Mesothelial cell of epicardium (in vitro differentiated cells): ENCODE measurements at regions not wholly inside any gene's neighbourhood (a gene's known extent, or its start where the extent isn't known, plus 50 kb on each side); places are given as distances from the start of the nearest gene placed in this dataset.

Experiments
- DNase-seq, 2 experiments: peaks; one replicate each; pipeline ENCODE4 v3.0.0; 2021; ENCODE audit warnings: low spot score in 2 of 2; ENCODE audit not compliant: unreplicated experiment in 2 of 2
- H3K27ac Mint-ChIP-seq: 2 replicates; pipeline ENCODE4 v1.8.0; 2021; ENCODE audit warnings: mixed read lengths
- H3K27me3 Mint-ChIP-seq: 2 replicates; pipeline ENCODE4 v1.8.0; 2021; ENCODE audit warnings: low read depth, mixed read lengths
- H3K36me3 Mint-ChIP-seq: 2 replicates; pipeline ENCODE4 v1.8.0; 2021; ENCODE audit warnings: mixed read lengths
- H3K4me1 Mint-ChIP-seq: 2 replicates; pipeline ENCODE4 v1.8.0; 2021; ENCODE audit warnings: mixed read lengths
- H3K4me3 Mint-ChIP-seq: 2 replicates; pipeline ENCODE4 v1.8.0; 2021; ENCODE audit warnings: mild to moderate bottlenecking, moderate library complexity, mixed read lengths
- H3K9me3 Mint-ChIP-seq: 2 replicates; pipeline ENCODE4 v1.8.0; 2021; ENCODE audit warnings: mixed read lengths
- TF ChIP-seq, protein P1 (sequence below): fragments of 200-600 bp; sonication (generic); IDR thresholded peaks from one replicate; pipeline ENCODE4 v1.5.0; 2021; ENCODE audit warnings: antibody characterized with exemption; ENCODE audit not compliant: unreplicated experiment

DNA sequence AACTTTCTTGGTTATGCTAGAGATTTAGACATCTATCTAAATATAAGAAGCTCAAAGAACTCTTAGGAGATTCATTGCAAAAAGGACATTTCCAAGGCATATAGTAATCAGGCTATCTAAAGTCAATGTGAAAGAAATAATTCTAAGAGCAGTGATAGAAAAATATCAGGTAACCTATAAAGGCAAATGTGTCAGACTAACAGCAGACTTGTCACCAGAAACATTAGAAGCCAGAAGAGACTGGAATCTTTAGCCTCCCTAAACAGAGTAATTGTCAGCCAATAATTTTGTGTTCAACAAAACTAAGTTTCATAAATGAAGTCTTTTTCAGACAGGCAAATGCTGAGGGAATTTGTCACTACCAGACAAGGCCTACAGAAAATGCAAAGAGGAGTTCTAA lies 122.0 kb upstream of the SCAF11 start:
- peaks cover 5% of the 10 kb centered on the region for H3K36me3 Mint-ChIP-seq
- peaks cover 39% of the 10 kb centered on the region for H3K9me3 Mint-ChIP-seq
- no peaks in the 10 kb centered on the region for H3K27me3 Mint-ChIP-seq
- no peak overlapping the region for H3K4me3 Mint-ChIP-seq
- no peak overlapping the region for H3K27ac Mint-ChIP-seq
- TF ChIP-seq, protein P1, sequence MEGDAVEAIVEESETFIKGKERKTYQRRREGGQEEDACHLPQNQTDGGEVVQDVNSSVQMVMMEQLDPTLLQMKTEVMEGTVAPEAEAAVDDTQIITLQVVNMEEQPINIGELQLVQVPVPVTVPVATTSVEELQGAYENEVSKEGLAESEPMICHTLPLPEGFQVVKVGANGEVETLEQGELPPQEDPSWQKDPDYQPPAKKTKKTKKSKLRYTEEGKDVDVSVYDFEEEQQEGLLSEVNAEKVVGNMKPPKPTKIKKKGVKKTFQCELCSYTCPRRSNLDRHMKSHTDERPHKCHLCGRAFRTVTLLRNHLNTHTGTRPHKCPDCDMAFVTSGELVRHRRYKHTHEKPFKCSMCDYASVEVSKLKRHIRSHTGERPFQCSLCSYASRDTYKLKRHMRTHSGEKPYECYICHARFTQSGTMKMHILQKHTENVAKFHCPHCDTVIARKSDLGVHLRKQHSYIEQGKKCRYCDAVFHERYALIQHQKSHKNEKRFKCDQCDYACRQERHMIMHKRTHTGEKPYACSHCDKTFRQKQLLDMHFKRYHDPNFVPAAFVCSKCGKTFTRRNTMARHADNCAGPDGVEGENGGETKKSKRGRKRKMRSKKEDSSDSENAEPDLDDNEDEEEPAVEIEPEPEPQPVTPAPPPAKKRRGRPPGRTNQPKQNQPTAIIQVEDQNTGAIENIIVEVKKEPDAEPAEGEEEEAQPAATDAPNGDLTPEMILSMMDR = no peak
- H3K4me1 Mint-ChIP-seq = no peaks in the 10 kb centered on the region
- DNase-seq = no peak

DNA sequence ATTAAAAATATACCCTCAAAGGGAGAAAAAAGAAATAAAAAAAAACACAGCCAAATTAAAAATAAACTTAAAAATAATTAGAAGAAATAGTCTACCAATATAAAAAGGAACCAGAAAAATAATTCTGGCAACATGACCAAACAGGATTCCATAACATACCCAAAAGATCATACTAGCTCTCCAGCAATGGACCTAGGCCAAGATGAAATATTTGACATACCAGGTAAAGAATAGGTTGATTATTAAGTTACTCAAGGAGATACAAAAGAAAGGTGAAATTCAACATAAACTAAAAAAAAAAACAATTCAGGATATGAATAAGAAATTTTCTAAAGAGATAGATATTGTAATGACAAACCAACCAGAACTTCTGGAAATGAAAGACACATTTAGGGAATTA lies 121.3 kb upstream of the SCAF11 start:
- H3K4me3 Mint-ChIP-seq = no peak overlapping the region
- H3K36me3 Mint-ChIP-seq = peaks cover 5% of the 10 kb centered on the region
- DNase-seq = no peak
- H3K27me3 Mint-ChIP-seq = no peaks in the 10 kb centered on the region
- TF ChIP-seq, protein P1 = no peak
- H3K4me1 Mint-ChIP-seq = no peaks in the 10 kb centered on the region
- peaks cover 39% of the 10 kb centered on the region for H3K9me3 Mint-ChIP-seq
- no peak overlapping the region for H3K27ac Mint-ChIP-seq

DNA sequence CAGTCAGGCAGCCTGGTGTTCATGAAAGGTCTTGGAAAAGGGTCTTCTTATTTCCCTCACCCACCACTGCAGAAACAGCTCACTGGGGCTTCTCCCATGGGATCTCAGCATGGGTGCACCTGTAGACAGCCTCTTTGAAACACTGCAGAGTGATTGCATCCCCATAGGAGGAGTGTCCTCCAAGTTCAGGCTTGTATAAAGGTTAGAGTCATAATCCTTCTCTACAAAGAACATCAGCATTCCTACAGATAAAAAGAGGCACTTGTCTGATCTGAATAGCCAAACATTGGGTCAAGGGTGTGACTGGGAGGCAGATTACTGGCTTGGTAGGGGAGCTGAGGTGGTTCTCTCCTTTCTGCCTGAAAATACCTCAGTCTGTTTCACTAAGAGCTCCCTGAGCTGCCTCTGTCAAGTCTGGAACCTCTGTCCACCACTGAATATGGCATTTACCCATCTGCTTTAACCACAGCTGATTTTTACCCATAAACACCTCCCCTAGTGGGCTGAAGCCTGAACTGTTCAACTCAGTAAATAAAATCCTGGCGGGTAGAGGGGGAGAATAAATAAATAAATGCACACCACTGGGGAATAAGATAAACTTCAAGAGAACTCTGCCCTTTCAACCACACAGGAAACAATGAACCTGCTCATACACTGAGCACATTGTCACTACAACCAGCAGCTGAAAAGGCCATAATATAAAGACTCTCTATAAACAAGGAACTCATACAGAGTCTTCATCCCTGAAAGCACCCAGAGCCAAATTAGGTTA lies 120.7 kb upstream of the SCAF11 start:
- Mint-ChIP-seq H3K4me1 (no peaks in the 10 kb centered on the region), H3K36me3 (peaks cover 5% of the 10 kb centered on the region), H3K27me3 (no peaks in the 10 kb centered on the region), H3K9me3 (peaks cover 35% of the 10 kb centered on the region), H3K4me3 (no peak overlapping the region), H3K27ac (no peak overlapping the region)
- TF ChIP-seq, protein P1 = no peak
- DNase-seq = no peak

DNA sequence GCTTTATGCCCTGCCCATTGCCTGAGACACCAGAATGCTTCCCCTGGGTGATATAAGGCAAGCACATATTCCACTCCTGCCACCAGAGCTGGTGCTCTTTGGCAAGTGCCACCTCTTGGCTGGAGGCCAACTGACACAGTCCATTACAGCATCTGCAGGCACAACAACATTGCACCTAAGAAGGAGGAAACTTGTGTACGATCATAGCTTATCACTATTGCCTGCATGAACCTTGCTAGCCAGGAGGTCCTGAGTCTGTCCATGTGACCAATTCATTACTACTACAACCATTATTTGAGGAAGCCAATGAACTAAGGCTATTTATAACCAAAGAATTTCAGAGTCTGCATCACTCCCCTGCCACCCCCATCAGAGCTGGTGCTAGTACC lies 119.8 kb upstream of the SCAF11 start:
- Mint-ChIP-seq H3K36me3 (peaks cover 5% of the 10 kb centered on the region), H3K4me3 (no peak overlapping the region), H3K27ac (no peak overlapping the region), H3K27me3 (no peaks in the 10 kb centered on the region), H3K9me3 (peaks cover 29% of the 10 kb centered on the region), H3K4me1 (no peaks in the 10 kb centered on the region)
- no peak for DNase-seq
- TF ChIP-seq, protein P1 = no peak

DNA sequence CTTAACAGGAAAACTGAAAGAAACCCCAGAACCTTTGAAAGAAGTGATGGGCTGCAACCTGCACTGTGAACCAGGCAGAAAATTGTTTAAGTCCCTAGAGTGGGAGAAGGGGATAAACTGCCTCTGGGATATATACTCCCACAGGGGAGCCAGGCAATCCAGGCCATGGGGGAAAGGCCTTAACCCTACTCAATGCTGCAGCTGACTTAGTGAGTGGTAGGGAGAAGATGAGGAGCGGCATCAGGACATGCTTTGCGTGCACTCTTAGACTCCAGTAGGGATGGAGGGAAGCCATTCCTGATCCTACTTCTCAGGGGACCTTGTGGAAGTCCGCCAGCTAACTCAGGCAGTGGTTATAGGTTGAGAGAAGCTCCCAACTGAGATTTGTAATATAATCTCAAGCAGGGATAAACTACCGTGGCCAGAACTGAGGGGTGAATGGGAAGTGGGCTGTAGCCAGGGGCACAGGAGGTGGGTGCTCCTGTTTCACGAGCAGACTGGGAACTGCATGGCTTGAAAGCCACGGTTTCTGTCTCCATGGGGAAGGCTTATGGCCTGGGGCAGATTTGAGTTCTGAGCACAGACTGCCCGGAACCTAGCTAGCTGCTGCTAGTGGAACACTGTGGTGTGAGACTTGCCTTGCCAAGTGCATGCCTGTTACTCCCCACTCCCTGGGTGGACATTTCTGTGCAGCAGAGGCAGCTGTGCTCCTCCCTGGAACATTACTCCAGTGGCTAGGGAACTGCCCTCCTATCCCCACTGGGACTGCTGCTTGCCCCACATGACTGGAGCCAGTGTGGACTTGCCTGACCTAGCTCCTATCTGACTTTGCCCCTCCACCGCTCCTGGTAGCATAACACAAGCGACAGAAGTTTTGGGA lies 119.2 kb upstream of the SCAF11 start:
- H3K27me3 Mint-ChIP-seq = no peaks in the 10 kb centered on the region
- H3K4me3 Mint-ChIP-seq = no peak overlapping the region
- TF ChIP-seq, protein P1 = no peak
- H3K36me3 Mint-ChIP-seq = peaks cover 5% of the 10 kb centered on the region
- no peak for DNase-seq
- peaks cover 29% of the 10 kb centered on the region for H3K9me3 Mint-ChIP-seq
- no peaks in the 10 kb centered on the region for H3K4me1 Mint-ChIP-seq
- H3K27ac Mint-ChIP-seq = no peak overlapping the region
